ENCODE measurements at regions not wholly inside any gene's neighbourhood (a gene's known extent, or its start where the extent isn't known, plus 50 kb on each side); places are given as distances from the start of the nearest gene placed in this dataset.
"Not testable (repeated sequence)": the region's sequence is repeated elsewhere in the genome, so short reads cannot be mapped to it uniquely, and the experiment has no call there.

DNA sequence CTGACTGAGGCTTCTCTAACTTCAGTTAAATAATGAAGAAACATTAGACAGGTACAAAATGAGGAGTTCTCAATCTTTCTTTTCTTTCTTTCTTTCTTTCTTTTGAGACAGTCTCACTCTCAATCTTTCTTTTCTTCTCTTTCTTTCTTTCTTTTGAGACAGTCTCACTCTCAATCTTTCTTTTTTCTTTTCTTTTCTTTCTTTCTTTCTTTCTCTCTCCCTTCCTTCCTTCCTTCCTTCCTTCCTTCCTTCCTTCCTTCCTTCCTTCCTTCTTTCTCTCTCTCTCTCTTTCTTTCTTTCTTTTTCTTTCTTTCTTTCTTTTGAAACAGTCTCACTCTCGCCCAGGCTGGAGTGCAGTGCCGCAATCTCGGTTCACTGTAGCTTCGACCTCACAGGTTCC, 287.7 kb downstream of the FBXO8 start:
- not testable (repeated sequence) for TF ChIP-seq POLR2A (IDR thresholded peaks at IDR 0.05)
- TF ChIP-seq, protein P1, sequence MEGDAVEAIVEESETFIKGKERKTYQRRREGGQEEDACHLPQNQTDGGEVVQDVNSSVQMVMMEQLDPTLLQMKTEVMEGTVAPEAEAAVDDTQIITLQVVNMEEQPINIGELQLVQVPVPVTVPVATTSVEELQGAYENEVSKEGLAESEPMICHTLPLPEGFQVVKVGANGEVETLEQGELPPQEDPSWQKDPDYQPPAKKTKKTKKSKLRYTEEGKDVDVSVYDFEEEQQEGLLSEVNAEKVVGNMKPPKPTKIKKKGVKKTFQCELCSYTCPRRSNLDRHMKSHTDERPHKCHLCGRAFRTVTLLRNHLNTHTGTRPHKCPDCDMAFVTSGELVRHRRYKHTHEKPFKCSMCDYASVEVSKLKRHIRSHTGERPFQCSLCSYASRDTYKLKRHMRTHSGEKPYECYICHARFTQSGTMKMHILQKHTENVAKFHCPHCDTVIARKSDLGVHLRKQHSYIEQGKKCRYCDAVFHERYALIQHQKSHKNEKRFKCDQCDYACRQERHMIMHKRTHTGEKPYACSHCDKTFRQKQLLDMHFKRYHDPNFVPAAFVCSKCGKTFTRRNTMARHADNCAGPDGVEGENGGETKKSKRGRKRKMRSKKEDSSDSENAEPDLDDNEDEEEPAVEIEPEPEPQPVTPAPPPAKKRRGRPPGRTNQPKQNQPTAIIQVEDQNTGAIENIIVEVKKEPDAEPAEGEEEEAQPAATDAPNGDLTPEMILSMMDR (IDR thresholded peaks at IDR 0.05 in 4 of 5, conservative IDR thresholded peaks at IDR 0.05 in 1 of 5), result not testable (repeated sequence)
